Colon (tissue), 2 donors: ENCODE measurements at regions not wholly inside any gene's neighbourhood (a gene's known extent, or its start where the extent isn't known, plus 50 kb on each side); places are given as distances from the start of the nearest gene placed in this dataset.

Source experiments
- FAIRE-seq: peaks from 2 replicates; lab custom pipeline; 2012; peaks lifted over from hg19 to GRCh38; lab: Jason Lieb, UNC
- donor health status: control.
- donor health status: control.

- no peak for FAIRE-seq
Observed at GRCh38 chr3:193989186-193989585, 146.8 kb upstream of the HES1 start.

- FAIRE-seq = no peak
Observed at GRCh38 chr3:193991666-193992424, 144.1 kb upstream of the HES1 start.

GRCh38 chr3:193992425-193993037, 143.4 kb upstream of the HES1 start:
- FAIRE-seq = no peak

- no peak for FAIRE-seq
Observed at GRCh38 chr3:193996221-193996620, 139.7 kb upstream of the HES1 start.

- no peak for FAIRE-seq
Observed at GRCh38 chr3:193996641-193997089, 139.3 kb upstream of the HES1 start.

GRCh38 chr3:193997228-193998122, 138.5 kb upstream of the HES1 start:
- FAIRE-seq = no peak

GRCh38 chr3:193998123-193998448, 137.9 kb upstream of the HES1 start:
- FAIRE-seq = no peak

GRCh38 chr3:193998628-193999195, 137.2 kb upstream of the HES1 start:
- no peak for FAIRE-seq

- FAIRE-seq = no peak
Observed at GRCh38 chr3:194000100-194000499, 135.8 kb upstream of the HES1 start.

GRCh38 chr3:194000712-194001111, 135.2 kb upstream of the HES1 start:
- no peak for FAIRE-seq

GRCh38 chr3:194001728-194002459, 134.1 kb upstream of the HES1 start:
- FAIRE-seq = no peak

- FAIRE-seq = no peak
Observed at GRCh38 chr3:194003114-194004057, 132.6 kb upstream of the HES1 start.

- FAIRE-seq = no peak
Observed at GRCh38 chr3:194005930-194006501, 129.9 kb upstream of the HES1 start.

- FAIRE-seq = no peak
Observed at GRCh38 chr3:194007592-194008337, 128.2 kb upstream of the HES1 start.

GRCh38 chr3:194009019-194009418, 126.9 kb upstream of the HES1 start:
- no peak for FAIRE-seq

- FAIRE-seq = no peak
Observed at GRCh38 chr3:194009892-194010533, 125.9 kb upstream of the HES1 start.

- no peak for FAIRE-seq
Observed at GRCh38 chr3:194011807-194012206, 124.1 kb upstream of the HES1 start.

GRCh38 chr3:194013928-194014327, 122.0 kb upstream of the HES1 start:
- no peak for FAIRE-seq

GRCh38 chr3:194014756-194015155, 121.2 kb upstream of the HES1 start:
- no peak for FAIRE-seq
